ENCODE measurements at regions not wholly inside any gene's neighbourhood (a gene's known extent, or its start where the extent isn't known, plus 50 kb on each side); places are given as distances from the start of the nearest gene placed in this dataset.
"Not testable (repeated sequence)": the region's sequence is repeated elsewhere in the genome, so short reads cannot be mapped to it uniquely, and the experiment has no call there.

DNA sequence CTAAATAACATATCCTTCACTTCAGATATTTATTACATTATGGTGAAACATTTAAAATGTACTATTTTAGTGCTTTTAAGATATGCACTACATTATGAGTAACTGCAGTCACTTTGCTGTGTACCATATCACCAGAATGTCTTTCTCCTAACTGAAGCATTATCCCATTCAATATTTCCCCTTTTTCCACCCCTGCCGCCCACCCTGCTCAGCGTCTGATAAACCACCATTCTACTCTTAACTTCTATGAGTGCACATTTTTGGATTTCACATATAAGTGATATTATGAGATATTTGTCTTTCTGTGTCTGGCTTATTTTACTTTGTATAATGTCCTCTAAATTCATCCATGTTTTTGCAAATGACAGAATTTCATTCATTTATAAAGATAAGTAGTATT, 126.4 kb downstream of the CCDC74A start:
- H3K36me3 ChIP-seq (replicated peaks; ENCODE audit: control insufficient read depth, insufficient read depth, low read length); H3K4me3 ChIP-seq (ENCODE audit: insufficient read depth, low read depth, low read length); H3K27me3 ChIP-seq (ENCODE audit: control insufficient read depth, insufficient read depth, low read length); DNase-seq: not testable (repeated sequence)

DNA sequence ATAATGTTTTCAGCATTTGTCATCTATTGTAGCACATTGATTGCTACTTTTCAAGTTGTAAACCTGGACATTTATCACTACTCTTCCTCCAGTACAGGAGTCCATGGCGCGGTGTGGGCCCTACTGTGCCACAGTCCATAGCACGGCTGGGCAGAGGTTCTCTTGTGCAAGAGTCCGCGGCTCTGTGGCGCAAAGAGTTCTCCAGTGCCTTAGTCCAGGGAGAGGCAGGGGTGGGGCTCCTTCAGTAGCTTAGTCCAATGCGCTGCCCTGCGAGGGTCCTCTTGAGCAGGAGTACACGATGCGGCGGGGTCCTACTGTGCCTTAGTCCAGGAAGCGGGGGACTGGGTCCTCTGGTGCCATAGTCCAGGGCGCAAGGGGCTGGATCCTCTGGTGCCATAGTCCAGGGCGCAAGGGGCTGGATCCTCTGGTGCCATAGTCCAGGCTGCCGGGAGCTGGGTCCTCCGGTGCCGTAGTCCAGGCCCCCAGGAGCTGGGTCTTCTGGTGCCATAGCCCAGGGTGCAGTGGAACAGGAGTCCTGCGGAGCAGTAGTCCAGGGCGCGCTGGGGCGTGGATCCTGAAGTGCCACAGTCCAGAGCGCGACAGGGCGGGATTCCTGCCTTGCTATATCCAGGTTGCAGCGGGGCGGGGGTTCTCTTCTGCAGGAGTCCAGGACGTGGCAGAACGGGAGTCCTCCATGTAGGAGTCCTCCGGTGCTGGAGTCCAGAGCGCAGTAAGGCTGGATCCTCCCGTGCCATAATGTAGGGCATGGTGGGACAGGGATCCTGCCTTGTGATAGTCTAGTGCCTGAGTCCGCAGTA, 129.3 kb downstream of the CCDC74A start:
- Histone ChIP-seq H3K27me3 (ENCODE audit: control insufficient read depth, insufficient read depth, low read length) (no peaks in the 10 kb centered on the region), H3K36me3 (replicated peaks; ENCODE audit: control insufficient read depth, insufficient read depth, low read length) (no peaks in the 10 kb centered on the region), H3K4me3 (ENCODE audit: insufficient read depth, low read depth, low read length) (no peak overlapping the region)
- DNase-seq = no peak

- Histone ChIP-seq H3K36me3 (replicated peaks; ENCODE audit: control insufficient read depth, insufficient read depth, low read length) (no peaks in the 10 kb centered on the region), H3K27me3 (ENCODE audit: control insufficient read depth, insufficient read depth, low read length) (no peaks in the 10 kb centered on the region), H3K4me3 (ENCODE audit: insufficient read depth, low read depth, low read length) (no peak overlapping the region)
- DNase-seq = no peak
These were observed 130.4 kb downstream of the CCDC74A start for GRCh38 chr2:131657895-131658768.

GRCh38 chr2:131658769-131659131, 131.1 kb downstream of the CCDC74A start:
- Histone ChIP-seq H3K4me3 (ENCODE audit: insufficient read depth, low read depth, low read length) (no peak overlapping the region), H3K27me3 (ENCODE audit: control insufficient read depth, insufficient read depth, low read length) (no peaks in the 10 kb centered on the region), H3K36me3 (replicated peaks; ENCODE audit: control insufficient read depth, insufficient read depth, low read length) (no peaks in the 10 kb centered on the region)
- DNase-seq = no peak

- Histone ChIP-seq H3K4me3 (ENCODE audit: insufficient read depth, low read depth, low read length) (no peak overlapping the region), H3K27me3 (ENCODE audit: control insufficient read depth, insufficient read depth, low read length) (no peaks in the 10 kb centered on the region), H3K36me3 (replicated peaks; ENCODE audit: control insufficient read depth, insufficient read depth, low read length) (no peaks in the 10 kb centered on the region)
- no peak for DNase-seq
These were observed 131.5 kb downstream of the CCDC74A start for GRCh38 chr2:131659168-131659572.

GRCh38 chr2:131661101-131661782, 133.6 kb downstream of the CCDC74A start:
- not testable (repeated sequence) for H3K27me3 ChIP-seq (ENCODE audit: control insufficient read depth, insufficient read depth, low read length); DNase-seq; H3K4me3 ChIP-seq (ENCODE audit: insufficient read depth, low read depth, low read length); H3K36me3 ChIP-seq (replicated peaks; ENCODE audit: control insufficient read depth, insufficient read depth, low read length)

DNA sequence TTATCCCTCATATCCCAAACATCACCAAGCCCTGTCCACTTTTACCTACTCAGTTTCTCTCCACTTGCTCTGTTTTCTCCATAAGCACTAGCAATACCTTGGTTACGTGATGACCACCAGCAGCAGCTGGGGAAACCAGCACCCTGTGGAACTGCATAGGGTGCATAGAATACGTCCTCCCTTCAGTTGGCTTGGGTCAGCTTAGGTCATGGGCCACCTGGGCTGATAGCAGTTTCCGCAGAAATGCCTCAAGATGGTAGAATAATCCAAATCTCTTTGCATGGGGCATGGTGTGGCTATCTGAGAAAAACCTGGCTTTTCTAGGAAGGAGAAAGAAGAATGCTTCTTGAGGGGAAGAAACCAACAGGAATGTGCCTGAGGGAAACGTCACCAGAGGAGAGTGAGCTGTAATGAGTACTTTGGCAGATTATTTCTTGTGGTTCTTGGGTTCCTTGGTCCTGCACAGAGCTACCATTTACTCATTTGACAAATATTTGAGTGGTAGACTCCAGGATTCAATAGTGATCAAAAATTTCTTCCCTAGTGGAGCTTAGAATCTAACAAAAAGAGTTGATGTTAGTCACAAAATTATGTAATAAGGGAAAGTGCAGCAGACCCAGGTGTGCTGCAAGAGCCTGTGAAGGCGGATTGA, 134.3 kb downstream of the CCDC74A start:
- not testable (repeated sequence) for H3K27me3 ChIP-seq (ENCODE audit: control insufficient read depth, insufficient read depth, low read length); H3K36me3 ChIP-seq (replicated peaks; ENCODE audit: control insufficient read depth, insufficient read depth, low read length); H3K4me3 ChIP-seq (ENCODE audit: insufficient read depth, low read depth, low read length); DNase-seq

GRCh38 chr2:131663501-131663900, 135.8 kb downstream of the CCDC74A start:
- not testable (repeated sequence) for H3K27me3 ChIP-seq (ENCODE audit: control insufficient read depth, insufficient read depth, low read length); H3K36me3 ChIP-seq (replicated peaks; ENCODE audit: control insufficient read depth, insufficient read depth, low read length); H3K4me3 ChIP-seq (ENCODE audit: insufficient read depth, low read depth, low read length); DNase-seq

DNA sequence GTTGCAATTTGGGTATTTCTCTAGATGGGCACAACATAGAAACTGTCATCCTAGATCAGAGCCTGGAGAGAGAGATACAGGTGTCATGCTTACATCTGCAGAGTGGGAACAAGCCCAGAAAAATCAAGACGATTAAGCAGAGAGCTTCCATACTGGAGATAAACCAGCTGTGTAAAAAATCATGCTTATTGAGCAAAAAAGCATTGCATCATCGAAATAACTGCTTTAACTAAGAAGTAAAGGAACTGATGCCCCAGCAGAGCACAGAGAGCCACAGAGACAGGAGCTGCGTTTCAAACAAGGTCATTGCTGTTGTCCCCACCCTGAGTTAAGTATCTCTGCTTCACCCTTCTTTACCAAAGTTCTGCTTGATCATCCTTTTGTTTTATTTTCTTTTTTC, 138.0 kb downstream of the CCDC74A start:
- H3K4me3 ChIP-seq (ENCODE audit: insufficient read depth, low read depth, low read length); H3K27me3 ChIP-seq (ENCODE audit: control insufficient read depth, insufficient read depth, low read length); H3K36me3 ChIP-seq (replicated peaks; ENCODE audit: control insufficient read depth, insufficient read depth, low read length); DNase-seq: not testable (repeated sequence)

- H3K4me3 ChIP-seq (ENCODE audit: insufficient read depth, low read depth, low read length); H3K36me3 ChIP-seq (replicated peaks; ENCODE audit: control insufficient read depth, insufficient read depth, low read length); DNase-seq: not testable (repeated sequence)
- H3K27me3 ChIP-seq (ENCODE audit: control insufficient read depth, insufficient read depth, low read length) = peaks cover 12% of the 10 kb centered on the region
These were observed 141.3 kb downstream of the CCDC74A start for GRCh38 chr2:131668794-131669540.

- H3K36me3 ChIP-seq (replicated peaks; ENCODE audit: control insufficient read depth, insufficient read depth, low read length); H3K4me3 ChIP-seq (ENCODE audit: insufficient read depth, low read depth, low read length): not testable (repeated sequence)
- DNase-seq = peak; percentile 45
- peaks cover 13% of the 10 kb centered on the region for H3K27me3 ChIP-seq (ENCODE audit: control insufficient read depth, insufficient read depth, low read length)
These were observed 144.3 kb downstream of the CCDC74A start for GRCh38 chr2:131671841-131672470.

GRCh38 chr2:131672471-131673399, 145.0 kb downstream of the CCDC74A start:
- DNase-seq = peak; percentile 82
- H3K27me3 ChIP-seq (ENCODE audit: control insufficient read depth, insufficient read depth, low read length) = peaks cover 13% of the 10 kb centered on the region
- H3K4me3 ChIP-seq (ENCODE audit: insufficient read depth, low read depth, low read length) = not testable (repeated sequence)

More at GRCh38 chr2:131672471-131673399, 145.0 kb downstream of the CCDC74A start:
- H3K36me3 ChIP-seq (replicated peaks; ENCODE audit: control insufficient read depth, insufficient read depth, low read length) = not testable (repeated sequence)
